Renal cortical epithelial cell (primary cell): ENCODE measurements at regions not wholly inside any gene's neighbourhood (a gene's known extent, or its start where the extent isn't known, plus 50 kb on each side); places are given as distances from the start of the nearest gene placed in this dataset.
"Not testable (repeated sequence)": the region's sequence is repeated elsewhere in the genome, so short reads cannot be mapped to it uniquely, and the experiment has no call there.

Experiments used
- DNase-seq: peaks from one replicate; pipeline ENCODE4 v3.0.0-alpha.2; 2011; ENCODE audit warnings: low read depth

DNA sequence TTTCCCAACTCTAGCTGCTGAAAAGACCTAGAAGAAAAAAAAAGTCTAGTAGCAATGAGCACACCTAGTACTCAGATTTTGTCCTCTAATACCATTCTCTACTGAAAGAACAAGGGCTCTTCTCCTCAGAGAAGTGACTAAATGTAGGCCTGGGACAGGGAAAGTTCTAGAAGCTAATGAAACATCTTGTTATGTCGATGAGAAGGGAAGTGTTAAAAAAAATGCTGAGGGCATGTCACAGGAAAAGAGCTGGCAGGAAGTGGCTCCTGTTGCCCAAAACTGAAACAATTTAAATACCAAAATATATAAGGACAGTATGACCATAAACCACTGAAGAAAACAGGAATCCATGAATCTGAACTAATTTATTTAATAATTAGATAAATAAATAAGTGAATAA lies 581.4 kb upstream of the TBL1XR1 start:
- no peak for DNase-seq

DNA sequence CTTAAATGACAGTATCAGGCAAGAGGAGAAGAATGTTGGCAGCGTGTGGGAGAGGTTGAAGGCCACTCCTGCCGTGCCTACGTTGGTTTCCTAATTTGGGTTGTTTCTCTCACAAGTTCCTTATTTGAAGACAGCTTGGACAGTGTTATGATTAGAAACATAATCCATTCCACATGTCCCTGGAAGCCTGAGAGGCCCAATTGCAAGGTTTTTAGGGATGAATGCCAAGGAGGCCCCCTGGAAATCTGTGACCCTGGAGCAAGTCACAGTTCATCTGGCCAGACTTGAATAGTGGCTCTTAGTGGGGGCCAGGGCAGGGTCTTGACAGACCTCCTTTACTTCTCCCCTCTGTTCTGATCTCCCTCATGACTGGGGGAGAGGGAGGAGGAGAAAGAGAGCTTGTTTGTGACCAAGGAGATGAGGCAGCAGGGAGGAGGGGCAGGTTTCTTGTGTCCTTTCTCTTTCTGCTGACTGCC lies 584.4 kb upstream of the TBL1XR1 start:
- no peak for DNase-seq

DNA sequence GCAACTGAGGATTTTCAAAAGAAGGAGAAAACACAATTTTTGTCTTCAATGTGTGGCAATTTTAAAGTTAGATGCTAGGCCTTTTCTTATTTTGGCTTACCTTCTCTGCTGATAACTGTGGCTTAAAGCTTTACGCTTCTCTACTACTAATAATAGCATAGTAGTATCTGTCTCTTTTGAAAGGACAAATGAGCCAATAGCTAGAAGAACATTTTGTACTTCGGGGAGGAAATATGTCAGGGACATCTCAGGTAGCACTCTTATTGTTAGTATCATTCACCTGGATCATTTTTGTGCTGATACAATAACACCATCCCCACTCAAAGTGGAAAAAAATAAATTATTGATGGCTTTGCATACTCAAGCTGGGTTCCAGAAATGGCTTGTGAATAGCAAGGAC lies 586.1 kb upstream of the TBL1XR1 start:
- DNase-seq, result no peak

GRCh38 chr3:177783767-177784166 lies 586.5 kb upstream of the TBL1XR1 start:
- no peak for DNase-seq

DNA sequence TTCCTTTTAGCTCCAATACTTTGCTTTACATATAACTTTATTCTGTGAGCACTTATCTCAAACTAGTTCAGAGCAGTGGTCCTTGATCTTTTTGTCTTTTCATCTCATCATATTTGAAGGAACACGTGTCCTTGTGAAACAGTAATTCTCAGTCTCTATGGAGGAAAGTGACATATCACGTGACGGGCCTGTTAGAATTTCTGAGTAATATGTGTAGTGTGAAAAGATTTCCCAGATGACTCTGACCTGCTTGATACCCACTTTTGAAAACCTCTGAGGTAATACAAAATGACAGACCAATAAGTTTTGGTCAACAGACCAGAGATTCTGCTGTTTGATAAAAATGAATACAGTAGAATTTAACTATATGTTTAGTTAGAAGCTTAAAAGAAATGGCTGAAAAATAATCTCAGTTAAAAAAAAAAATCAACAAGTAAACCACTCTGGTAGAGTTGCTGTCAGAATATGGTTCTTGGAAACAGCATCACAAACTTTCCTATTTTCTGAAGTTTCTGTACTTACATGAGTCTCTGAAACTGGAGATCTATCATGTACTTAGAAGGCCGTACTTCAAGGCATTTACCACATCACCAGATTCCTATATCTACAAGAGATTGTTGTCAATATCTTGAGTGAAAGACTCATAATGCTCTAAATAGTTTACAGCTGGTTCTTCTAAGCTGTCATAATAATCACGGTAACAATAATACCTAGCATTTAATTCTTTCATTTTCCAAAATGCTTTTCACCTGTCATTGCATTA lies 590.2 kb upstream of the TBL1XR1 start:
- DNase-seq, result no peak

- DNase-seq, result no peak
Measured at GRCh38 chr3:177789500-177789899, 592.2 kb upstream of the TBL1XR1 start.

DNA sequence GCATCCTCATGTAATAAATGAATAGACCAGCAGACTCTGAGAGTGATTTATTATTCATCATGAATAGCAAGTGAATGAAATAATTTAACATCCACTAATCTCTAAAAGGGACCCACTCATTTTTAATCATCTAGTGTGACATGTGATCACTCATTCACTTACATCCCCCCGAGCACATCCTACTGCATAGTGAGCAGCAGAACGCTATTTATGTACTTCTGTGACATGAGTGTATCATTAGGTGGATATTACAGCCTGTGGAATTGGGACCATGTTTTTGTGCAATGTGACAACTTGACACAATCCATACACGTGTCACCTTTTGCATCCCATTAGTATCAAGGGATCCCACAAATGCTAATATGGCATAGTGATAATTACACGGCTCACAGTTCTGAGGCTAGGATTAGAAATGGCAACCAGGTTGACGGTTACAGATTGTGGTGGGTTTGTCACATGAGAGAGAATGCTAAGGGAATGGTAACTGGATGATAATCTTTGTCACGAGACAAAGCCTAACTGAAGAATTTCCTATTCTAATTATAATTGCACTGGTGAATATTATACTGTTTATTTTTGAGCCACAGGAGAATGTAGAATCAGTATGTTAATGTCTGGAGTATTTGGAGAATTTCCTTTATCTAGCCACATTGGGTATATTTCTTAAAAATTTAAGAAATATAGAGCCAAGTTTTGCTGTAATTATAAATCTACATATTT lies 595.2 kb upstream of the TBL1XR1 start:
- no peak for DNase-seq

- DNase-seq, result no peak
Measured at GRCh38 chr3:177793451-177793850, 596.2 kb upstream of the TBL1XR1 start.

GRCh38 chr3:177795216-177795615 lies 597.9 kb upstream of the TBL1XR1 start:
- DNase-seq, result no peak

- no peak for DNase-seq
Measured at GRCh38 chr3:177795859-177796258, 598.6 kb upstream of the TBL1XR1 start.

DNA sequence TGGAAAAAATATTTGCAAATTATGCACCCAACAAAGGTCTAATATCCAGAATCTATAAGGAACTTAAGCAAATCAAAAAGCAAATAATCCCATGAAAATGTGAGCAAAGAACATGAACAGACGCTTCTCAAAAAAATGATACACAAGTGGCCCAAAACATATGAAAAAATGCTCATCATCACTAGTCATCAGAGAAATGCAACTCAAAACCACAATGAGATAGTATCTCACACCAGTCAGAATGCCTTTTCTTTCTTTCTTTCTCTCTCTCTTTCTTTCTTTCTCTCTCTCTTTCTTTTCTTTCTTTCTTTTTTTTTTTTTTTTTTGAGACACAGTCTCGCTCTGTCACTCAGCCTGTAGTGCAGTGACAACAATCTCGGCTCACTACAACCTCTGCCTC lies 602.9 kb upstream of the TBL1XR1 start:
- not testable (repeated sequence) for DNase-seq

GRCh38 chr3:177800561-177800960 lies 603.3 kb upstream of the TBL1XR1 start:
- no peak for DNase-seq

DNA sequence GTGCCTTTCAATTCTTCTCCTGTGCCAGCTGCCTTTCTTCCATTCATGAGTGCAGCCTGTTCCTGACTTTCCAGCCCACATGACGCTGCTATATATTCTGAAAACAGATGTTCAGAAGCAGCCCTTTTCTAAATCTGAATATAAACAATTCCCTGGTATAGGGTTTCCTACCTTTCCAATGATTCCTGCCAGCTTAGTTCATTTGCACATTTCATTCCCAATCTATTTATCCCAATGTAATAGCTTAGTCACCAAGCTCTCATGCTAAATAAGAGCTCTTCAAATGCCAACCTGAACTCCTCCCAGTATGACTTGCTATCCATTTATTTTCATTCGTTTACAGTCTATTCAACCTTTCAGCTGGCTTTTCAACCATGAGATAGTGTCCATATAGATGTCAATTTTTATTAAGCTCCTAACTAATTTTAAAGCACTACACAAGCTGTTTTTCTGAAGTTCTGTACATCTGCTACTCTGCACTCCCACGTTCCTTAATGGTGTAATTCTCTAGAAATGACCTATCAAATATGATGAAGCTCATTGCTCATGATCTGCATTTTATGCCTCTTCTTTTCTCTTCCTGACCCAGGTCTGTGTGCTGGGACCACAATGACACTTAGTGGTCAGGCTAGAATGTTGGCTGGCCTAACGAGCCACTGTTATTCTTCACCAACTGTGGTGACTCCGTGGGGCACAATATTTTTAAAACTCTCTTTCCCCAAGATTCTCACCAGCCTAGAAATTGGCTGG lies 605.0 kb upstream of the TBL1XR1 start:
- peak; percentile 35 for DNase-seq

GRCh38 chr3:177803500-177803899 lies 606.2 kb upstream of the TBL1XR1 start:
- no peak for DNase-seq

GRCh38 chr3:177804032-177804431 lies 606.8 kb upstream of the TBL1XR1 start:
- DNase-seq, result no peak

DNA sequence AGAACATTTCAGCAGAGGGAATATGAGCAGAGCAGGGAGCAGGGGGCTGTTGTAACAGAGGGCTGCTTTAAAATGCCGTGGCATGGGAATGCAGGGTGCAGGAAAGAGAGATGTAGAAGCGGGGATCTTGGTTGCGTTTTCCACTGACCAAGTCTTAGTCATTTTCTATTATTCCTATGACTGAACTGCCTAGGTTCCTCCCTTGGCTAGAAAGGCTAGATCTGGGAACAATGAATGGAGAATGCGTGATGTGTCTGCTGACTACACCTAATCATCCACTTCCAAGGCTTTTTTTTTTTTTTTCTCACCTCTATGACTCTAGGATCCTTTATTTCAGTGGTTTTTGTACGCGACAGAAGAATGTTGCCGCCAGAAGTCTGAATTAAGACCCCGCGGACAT lies 607.4 kb upstream of the TBL1XR1 start:
- no peak for DNase-seq

- DNase-seq, result no peak
Measured at GRCh38 chr3:177807150-177807875, 610.0 kb upstream of the TBL1XR1 start.

- not testable (repeated sequence) for DNase-seq
Measured at GRCh38 chr3:177808928-177809478, 611.7 kb upstream of the TBL1XR1 start.

DNA sequence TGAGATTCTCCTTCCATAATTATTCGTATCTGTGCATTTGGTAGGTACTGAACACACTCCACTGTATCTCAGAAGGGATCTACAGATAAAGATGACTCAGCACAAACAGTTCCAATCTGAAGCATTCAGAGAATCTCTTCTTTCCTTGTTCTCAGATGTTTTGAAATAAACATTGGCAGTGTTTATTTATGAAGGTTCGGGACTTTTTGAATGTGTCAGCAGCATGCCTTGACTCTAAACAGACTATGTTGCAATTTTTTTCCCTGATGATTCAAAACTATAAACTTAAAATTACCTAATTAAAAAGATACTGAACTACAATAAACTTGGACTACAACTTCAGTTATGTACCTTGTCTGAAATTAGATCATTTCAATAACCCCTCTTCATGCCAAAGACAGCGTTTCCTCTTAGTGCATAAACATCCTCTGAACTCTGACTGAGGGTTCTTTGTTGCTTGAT lies 612.9 kb upstream of the TBL1XR1 start:
- DNase-seq, result peak; percentile 97

DNA sequence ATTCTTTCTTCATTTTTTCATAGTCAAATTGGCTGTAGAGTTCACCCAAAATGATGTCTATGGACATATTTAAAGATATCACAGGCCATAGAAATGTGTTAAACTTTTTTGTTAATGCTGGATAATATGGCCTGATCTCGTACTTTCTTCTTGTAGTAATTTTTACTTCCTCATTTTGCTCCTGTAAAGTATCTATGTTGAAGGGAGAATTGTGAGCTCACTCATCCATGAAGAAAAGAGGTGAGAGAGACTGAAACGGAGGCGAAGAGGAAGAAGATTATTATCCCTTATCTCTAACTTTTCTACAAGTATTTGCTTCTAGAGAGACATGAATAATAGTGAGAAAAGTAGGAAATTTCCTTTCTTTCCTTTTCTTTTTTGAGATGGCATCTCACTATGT lies 613.8 kb upstream of the TBL1XR1 start:
- no peak for DNase-seq

GRCh38 chr3:177811835-177812234 lies 614.6 kb upstream of the TBL1XR1 start:
- peak; percentile 78 for DNase-seq
